ENCODE measurements at regions not wholly inside any gene's neighbourhood (a gene's known extent, or its start where the extent isn't known, plus 50 kb on each side); places are given as distances from the start of the nearest gene placed in this dataset.

- no peak for TF ChIP-seq CTCF (IDR thresholded peaks at IDR 0.05)
- TF ChIP-seq CHD2 (IDR thresholded peaks at IDR 0.05; ENCODE audit: low read length, partially characterized antibody) = no peak
- no peak for TF ChIP-seq POLR2A (IDR thresholded peaks at IDR 0.05; ENCODE audit: low read length)
- no peak for TF ChIP-seq RCOR1 (IDR thresholded peaks at IDR 0.05; ENCODE audit: low read depth, low read length)
- no peak for TF ChIP-seq SMC3 (IDR thresholded peaks at IDR 0.05)
- no peak for TF ChIP-seq ESRRA (IDR thresholded peaks at IDR 0.05; ENCODE audit: borderline replicate concordance, low read length)
- no peak for TF ChIP-seq BHLHE40 (IDR thresholded peaks at IDR 0.05; ENCODE audit: low read depth, low read length)
- TF ChIP-seq TP53 (CRISPR knock-in tag; IDR thresholded peaks at IDR 0.05) = no peak
- no peak for TF ChIP-seq RAD21 (conservative IDR thresholded peaks at IDR 0.05 in 1 of 2, IDR thresholded peaks at IDR 0.05 in 1 of 2)
Observed at GRCh38 chr19:31534231-31534630, 185.0 kb upstream of the TSHZ3 start.

All from A549 (cell line).